ENCODE measurements at regions not wholly inside any gene's neighbourhood (a gene's known extent, or its start where the extent isn't known, plus 50 kb on each side); places are given as distances from the start of the nearest gene placed in this dataset.
A peak's percentile ranks its signal among the peaks of the same experiment; 100 is the strongest.
"Not testable (repeated sequence)": the region's sequence is repeated elsewhere in the genome, so short reads cannot be mapped to it uniquely, and the experiment has no call there.

- no peak for DNase-seq
Measured at GRCh38 chr1:213418268-213419071, 367.4 kb downstream of the RPS6KC1 start.

DNA sequence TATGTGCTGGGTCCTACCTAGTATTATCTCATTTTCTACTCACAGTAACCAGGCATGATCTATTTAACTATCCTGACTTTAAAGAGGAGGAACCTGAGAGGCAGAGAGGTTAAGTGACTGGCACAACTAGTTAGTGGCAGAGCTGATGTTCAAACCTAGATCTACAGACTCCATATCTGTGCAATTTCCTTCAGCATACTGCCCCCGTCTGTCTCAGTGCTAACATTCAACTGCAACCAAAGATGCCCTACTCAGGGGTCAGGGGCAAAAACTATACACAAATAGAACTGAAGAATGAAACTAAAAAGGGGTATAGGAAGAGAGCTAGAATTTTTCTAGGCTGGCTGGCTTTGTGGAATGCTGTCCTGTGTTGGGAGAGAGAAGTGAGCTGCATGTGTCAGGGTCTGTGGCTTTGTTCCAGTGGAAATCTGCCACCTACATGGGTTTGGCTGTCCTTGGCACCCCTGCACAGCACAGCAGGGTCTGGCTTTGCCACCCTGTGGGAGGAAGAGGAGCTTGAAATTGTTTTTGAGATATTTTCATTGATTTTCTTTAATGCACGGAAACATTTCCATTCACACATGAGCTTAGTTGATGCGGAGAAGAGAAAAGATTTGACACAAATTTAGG is 368.5 kb downstream of the RPS6KC1 start:
- DNase-seq: no peak

GRCh38 chr1:213421178-213421577 is 370.1 kb downstream of the RPS6KC1 start:
- not testable (repeated sequence) for DNase-seq

DNA sequence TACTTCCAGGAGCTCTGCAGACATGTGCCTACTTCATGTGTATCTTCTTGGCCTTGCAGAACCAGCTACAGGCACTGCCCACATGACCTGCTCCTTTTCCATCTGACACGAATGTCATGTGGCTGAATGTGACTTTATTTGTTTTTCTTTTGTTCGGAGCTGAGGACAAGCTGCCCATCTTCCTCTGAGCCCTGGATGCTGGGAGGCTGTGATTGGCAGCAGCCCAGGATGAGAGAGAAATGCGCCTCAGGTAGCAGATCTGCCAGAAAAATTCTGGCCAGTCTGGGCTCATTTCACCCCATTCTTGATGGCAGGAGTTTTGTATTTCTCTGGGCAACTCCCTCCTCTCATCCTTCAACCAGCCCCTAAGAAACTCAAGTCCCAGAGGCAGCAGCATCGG is 372.0 kb downstream of the RPS6KC1 start:
- DNase-seq: no peak

- peak in 1 of 2 experiments; percentile 34 for DNase-seq
Measured at GRCh38 chr1:213423605-213424004, 372.6 kb downstream of the RPS6KC1 start.

GRCh38 chr1:213425376-213426030 is 374.5 kb downstream of the RPS6KC1 start:
- DNase-seq: no peak

DNA sequence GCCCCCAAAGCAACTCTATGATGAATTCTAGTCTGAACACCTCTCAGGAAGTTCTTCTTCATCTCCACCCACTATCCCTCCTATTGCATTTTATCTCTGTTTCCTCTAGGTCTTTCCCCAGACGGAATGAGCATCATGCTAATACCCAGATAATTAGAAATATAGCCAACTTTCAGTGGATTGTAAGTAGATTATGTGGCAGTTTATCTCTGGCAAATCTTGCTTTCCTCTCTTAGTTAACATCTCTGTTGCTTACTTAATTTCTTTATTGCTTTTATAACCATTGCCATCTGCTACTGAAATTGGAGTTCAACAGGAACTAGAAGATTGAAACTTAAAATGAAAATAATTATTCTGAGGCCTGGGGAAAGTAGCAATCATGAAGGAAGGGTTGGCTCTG is 378.6 kb downstream of the RPS6KC1 start:
- DNase-seq: no peak

DNA sequence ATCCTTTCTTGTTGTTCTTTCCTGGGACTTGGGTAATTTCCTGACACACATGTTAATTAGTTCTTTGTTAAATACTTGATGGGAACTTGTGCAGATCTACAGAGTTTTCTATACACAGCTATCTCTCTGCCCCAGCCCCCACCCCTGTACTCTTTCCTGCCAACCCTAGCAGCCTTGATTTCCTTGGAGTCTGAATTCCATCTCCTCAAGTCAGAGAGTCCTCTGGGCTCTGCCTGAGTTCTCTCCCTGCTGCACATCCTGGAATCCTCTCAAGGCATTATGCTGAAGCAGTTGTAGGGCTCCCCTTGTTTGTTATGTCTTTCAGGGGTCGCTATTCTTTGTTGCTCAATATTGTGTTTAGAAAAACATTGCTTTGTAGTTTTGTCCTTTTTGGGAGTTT is 384.7 kb downstream of the RPS6KC1 start:
- DNase-seq: no peak

GRCh38 chr1:213438339-213438738 is 387.3 kb downstream of the RPS6KC1 start:
- no peak for DNase-seq

GRCh38 chr1:213439703-213440102 is 388.7 kb downstream of the RPS6KC1 start:
- no peak for DNase-seq

DNA sequence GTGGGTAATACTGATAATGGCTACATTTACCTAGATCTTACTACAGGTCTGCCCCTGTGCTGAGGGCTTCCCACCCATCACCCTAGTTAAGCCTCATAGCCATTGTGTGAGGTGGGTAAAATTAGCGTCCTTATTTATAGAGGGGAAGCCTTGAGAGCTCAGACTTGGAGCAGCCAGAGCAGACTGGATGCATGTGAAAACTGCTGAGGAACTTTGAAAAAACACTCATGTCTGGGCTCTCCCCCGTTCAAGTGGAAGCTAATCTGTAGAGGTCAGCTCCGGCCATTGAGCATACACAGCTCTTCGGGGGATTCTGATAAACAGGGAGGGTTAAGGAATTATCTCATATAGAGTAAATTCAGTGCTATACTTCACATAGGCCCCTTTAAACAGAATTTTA is 389.7 kb downstream of the RPS6KC1 start:
- no peak for DNase-seq

- no peak for DNase-seq
Measured at GRCh38 chr1:213443415-213443814, 392.4 kb downstream of the RPS6KC1 start.

DNA sequence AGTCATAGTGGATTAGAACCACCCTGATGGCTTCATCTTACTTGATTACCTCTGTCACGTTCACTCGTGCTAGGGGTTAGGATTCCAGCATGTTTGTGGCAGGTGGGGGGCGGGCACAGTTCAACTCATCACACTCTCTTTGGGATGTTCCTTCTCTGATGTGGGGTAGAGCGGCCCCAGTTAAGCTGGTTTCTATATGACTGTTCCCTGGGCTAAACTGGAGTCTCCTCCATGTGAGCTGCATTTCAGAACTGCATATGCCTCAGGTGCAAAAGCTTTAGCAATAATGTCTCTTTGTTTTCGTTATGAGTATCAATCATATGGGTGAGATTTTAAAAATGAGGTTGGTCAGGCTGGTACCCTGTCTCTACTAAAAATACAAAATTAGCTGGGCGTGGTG is 393.2 kb downstream of the RPS6KC1 start:
- DNase-seq: no peak

GRCh38 chr1:213446496-213446895 is 395.5 kb downstream of the RPS6KC1 start:
- no peak for DNase-seq

DNA sequence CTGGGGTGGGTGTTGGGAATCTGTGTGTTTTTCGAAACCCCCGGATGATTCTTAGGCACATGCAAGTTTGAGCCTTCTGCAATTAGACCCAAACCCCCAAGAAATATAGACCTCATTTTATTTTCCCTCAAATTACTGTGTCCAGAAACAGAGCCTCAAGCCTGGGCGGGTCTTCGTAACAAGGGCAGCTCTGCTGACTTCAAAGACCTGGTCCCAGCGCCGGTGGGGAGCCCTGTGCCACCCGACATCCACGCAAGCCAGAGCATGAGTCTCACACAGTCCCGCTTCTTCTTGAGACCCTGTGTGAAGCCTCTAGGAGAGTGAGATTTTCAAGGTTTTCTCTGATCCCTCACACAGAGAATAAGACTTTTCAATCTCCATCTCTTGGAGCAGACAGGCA is 397.3 kb downstream of the RPS6KC1 start:
- no peak for DNase-seq

DNA sequence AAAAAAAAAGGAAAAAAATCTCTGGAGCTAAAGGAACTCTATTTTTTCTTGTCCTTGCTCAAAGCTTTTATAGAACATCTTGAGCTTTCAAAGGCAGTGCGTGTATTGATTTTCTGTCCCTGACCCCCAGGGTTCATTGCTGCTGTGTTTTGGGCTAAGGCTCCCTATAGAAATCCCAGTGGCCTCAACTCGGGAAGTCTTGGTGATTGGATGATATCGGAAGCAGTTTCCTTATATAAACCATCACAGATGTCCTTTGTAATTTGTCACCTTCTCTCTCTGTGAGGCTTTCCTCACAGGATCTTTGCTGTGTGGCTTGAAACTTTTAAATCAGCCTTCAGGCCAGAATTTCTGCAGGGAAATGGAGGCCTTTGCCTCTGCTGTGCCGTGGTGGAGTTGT is 397.7 kb downstream of the RPS6KC1 start:
- DNase-seq: no peak

- DNase-seq: no peak
Measured at GRCh38 chr1:213452501-213452900, 401.5 kb downstream of the RPS6KC1 start.

GRCh38 chr1:213457186-213457585 is 406.1 kb downstream of the RPS6KC1 start:
- DNase-seq: no peak

GRCh38 chr1:213457733-213458132 is 406.7 kb downstream of the RPS6KC1 start:
- DNase-seq: no peak

- not testable (repeated sequence) for DNase-seq
Measured at GRCh38 chr1:213462374-213462773, 411.3 kb downstream of the RPS6KC1 start.

DNA sequence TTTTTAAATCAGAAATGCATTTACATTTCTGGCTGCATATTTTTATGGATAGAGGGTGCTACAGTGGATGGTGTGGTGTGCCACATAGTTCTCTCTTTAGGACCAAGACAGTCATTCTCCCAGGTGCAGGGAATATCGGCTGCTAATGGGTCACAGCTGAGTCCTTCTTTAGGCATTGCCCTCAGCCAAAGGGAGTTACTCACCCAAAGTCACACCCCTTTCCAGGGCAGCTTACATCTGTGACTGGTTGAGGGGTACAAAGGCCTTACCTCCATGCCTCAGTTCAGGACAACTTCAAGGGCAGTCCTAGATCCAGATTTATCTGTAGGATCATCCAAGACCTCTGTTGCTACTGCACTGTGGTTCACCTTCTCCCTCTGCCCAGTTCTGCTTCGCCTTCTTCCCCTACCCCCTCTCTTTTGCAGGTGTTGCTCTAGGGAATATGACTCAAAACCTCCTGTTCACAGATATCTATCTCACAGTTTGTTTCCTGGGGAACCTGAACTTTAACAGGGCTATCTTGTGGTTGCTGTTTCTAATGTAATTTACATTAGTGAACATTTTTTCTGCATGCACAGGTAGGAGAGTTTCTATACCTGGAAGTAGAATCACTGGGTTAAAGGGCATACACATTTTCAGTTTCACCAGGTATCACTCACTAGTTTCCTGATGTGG is 413.9 kb downstream of the RPS6KC1 start:
- no peak for DNase-seq

GRCh38 chr1:213466541-213466940 is 415.5 kb downstream of the RPS6KC1 start:
- DNase-seq: no peak

DNA sequence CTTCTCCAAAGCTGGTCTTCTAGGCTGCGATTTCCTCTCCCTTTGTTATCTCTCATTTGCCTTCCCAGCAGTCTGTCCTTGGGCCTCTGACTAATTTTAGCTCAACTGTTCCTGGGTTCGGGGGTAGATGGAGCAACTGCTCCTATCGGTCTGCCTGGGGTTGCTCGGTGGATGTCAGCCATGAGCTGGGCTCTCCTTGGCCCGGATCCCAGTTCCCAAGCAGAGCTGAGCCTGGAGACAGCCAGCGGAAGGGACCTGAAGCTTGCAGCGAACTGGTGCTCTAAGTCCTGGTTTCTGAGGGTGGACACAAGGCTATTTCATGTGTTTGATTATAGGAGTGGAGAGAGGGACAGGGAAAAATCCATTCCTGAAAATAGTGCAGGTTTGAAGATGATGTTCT is 423.0 kb downstream of the RPS6KC1 start:
- peak in 1 of 2 experiments; percentile 22 for DNase-seq
